H9 (cell line): ENCODE measurements at regions not wholly inside any gene's neighbourhood (a gene's known extent, or its start where the extent isn't known, plus 50 kb on each side); places are given as distances from the start of the nearest gene placed in this dataset.

Experiments used
- DNase-seq: peaks from one replicate; pipeline ENCODE4 v3.0.0-alpha.2; 2017
- H2AFZ ChIP-seq: one replicate; pipeline ENCODE4 v1.6.1; 2013; ENCODE audit warnings: mild to moderate bottlenecking, low read length, control low read depth, moderate library complexity
- H2AK5ac ChIP-seq: 2 replicates; pipeline ENCODE4 v1.6.1; 2013; ENCODE audit warnings: low read length, control low read depth, mixed read lengths; ENCODE audit not compliant: insufficient read length
- H2BK120ac ChIP-seq: one replicate; pipeline ENCODE4 v1.6.1; 2013; ENCODE audit warnings: low read depth, mild to moderate bottlenecking, low read length, control low read depth, inconsistent platforms; ENCODE audit not compliant: poor library complexity, severe bottlenecking
- H2BK12ac ChIP-seq: 2 replicates; pipeline ENCODE4 v1.6.1; 2013; ENCODE audit warnings: low read length, control low read depth, mixed read lengths, low read depth; ENCODE audit not compliant: insufficient read length
- H2BK15ac ChIP-seq: 2 replicates; pipeline ENCODE4 v1.6.1; 2013; ENCODE audit warnings: low read depth, low read length, control low read depth
- H2BK20ac ChIP-seq: one replicate; pipeline ENCODE4 v1.6.1; 2013; ENCODE audit warnings: low read depth, mild to moderate bottlenecking, low read length, control low read depth, inconsistent platforms; ENCODE audit not compliant: poor library complexity, severe bottlenecking
- H2BK5ac ChIP-seq: 2 replicates; pipeline ENCODE4 v1.6.1; 2013; ENCODE audit warnings: low read length, control low read depth, mixed read lengths; ENCODE audit not compliant: insufficient read length
- H3K14ac ChIP-seq: 2 replicates; pipeline ENCODE4 v1.6.1; 2013; ENCODE audit warnings: low read length, control low read depth; ENCODE audit not compliant: insufficient read depth
- H3K18ac ChIP-seq: 2 replicates; pipeline ENCODE4 v1.6.1; 2013; ENCODE audit warnings: low read depth, mild to moderate bottlenecking, mixed read lengths, low read length, control low read depth; ENCODE audit not compliant: insufficient read length
- H3K23ac ChIP-seq: 2 replicates; pipeline ENCODE4 v1.6.1; 2013; ENCODE audit warnings: low read length, control low read depth, mixed read lengths, low read depth; ENCODE audit not compliant: insufficient read length
- H3K23me2 ChIP-seq: 2 replicates; pipeline ENCODE4 v1.6.1; 2013; ENCODE audit warnings: low read depth, mild to moderate bottlenecking, mixed read lengths, low read length, control low read depth; ENCODE audit not compliant: insufficient read length, poor library complexity, severe bottlenecking
- H3K27ac ChIP-seq: 2 replicates; pipeline ENCODE4 v1.5.1; 2013; ENCODE audit warnings: low read length, control low read depth, mixed read lengths, low read depth; ENCODE audit not compliant: insufficient read length
- H3K27me3 ChIP-seq: 2 replicates; pipeline ENCODE4 v1.6.1; 2013; ENCODE audit warnings: low read length, control low read depth, inconsistent platforms; ENCODE audit not compliant: insufficient read depth
- H3K4ac ChIP-seq: 2 replicates; pipeline ENCODE4 v1.6.1; 2013; ENCODE audit warnings: low read depth, mild to moderate bottlenecking, control low read depth, inconsistent platforms, low read length, moderate library complexity
- H3K4me1 ChIP-seq: 2 replicates; pipeline ENCODE4 v1.6.1; 2013; ENCODE audit warnings: low read length, control low read depth, inconsistent platforms; ENCODE audit not compliant: insufficient read depth
- H3K4me2 ChIP-seq: 2 replicates; pipeline ENCODE4 v1.6.1; 2013; ENCODE audit warnings: low read length, control low read depth, mixed read lengths; ENCODE audit not compliant: insufficient read length, insufficient read depth
- H3K56ac ChIP-seq: 2 replicates; pipeline ENCODE4 v1.6.1; 2013; ENCODE audit warnings: low read depth, mild to moderate bottlenecking, mixed read lengths, low read length, control low read depth; ENCODE audit not compliant: insufficient read length
- H3K79me1 ChIP-seq: 2 replicates; pipeline ENCODE4 v1.6.1; 2013; ENCODE audit warnings: low read depth, mild to moderate bottlenecking, moderate library complexity, low read length, control low read depth, inconsistent platforms; ENCODE audit not compliant: insufficient read depth, poor library complexity, severe bottlenecking
- H3K79me2 ChIP-seq: 2 replicates; pipeline ENCODE4 v1.6.1; 2013; ENCODE audit warnings: low read length, control low read depth, inconsistent platforms; ENCODE audit not compliant: insufficient read depth
- H3K9ac ChIP-seq: 2 replicates; pipeline ENCODE4 v1.6.1; 2013; ENCODE audit warnings: low read length, control low read depth, mixed read lengths; ENCODE audit not compliant: insufficient read length; ENCODE audit errors: extremely low read depth
- H3K9me3 ChIP-seq: one replicate; pipeline ENCODE4 v1.6.1; 2013; ENCODE audit warnings: low read depth, low read length, inconsistent platforms; ENCODE audit not compliant: control insufficient read depth
- H3T11ph ChIP-seq: one replicate; pipeline ENCODE4 v1.6.1; 2013; ENCODE audit warnings: mild to moderate bottlenecking, low read length, control low read depth, inconsistent platforms
- H4K20me1 ChIP-seq: one replicate; pipeline ENCODE4 v1.6.1; 2013; ENCODE audit not compliant: control insufficient read depth, insufficient read length, insufficient read depth
- H4K5ac ChIP-seq: 2 replicates; pipeline ENCODE4 v1.6.1; 2013; ENCODE audit warnings: low read depth, mild to moderate bottlenecking, mixed read lengths, low read length, control low read depth; ENCODE audit not compliant: insufficient read length
- H4K8ac ChIP-seq: replicated peaks from 2 replicates; pipeline ENCODE4 v1.6.1; 2013; ENCODE audit warnings: low read length, control low read depth, mixed read lengths, low read depth; ENCODE audit not compliant: insufficient read length
- H4K91ac ChIP-seq: 2 replicates; pipeline ENCODE4 v1.6.1; 2013; ENCODE audit warnings: low read depth, mild to moderate bottlenecking, moderate library complexity, mixed read lengths, low read length, control low read depth; ENCODE audit not compliant: insufficient read length
- H3K27ac Mint-ChIP-seq, 3 experiments: 2 replicates in 2 of 3; 3 replicates in 1 of 3; pipeline ENCODE4 v1.8.0; 2020 to 2021; ENCODE audit warnings: mixed read lengths in 3 of 3, mild to moderate bottlenecking in 1 of 3, moderate library complexity in 1 of 3
- H3K27me3 Mint-ChIP-seq: 2 replicates; pipeline ENCODE4 v1.8.0; 2021; ENCODE audit warnings: low read depth, mild to moderate bottlenecking, moderate library complexity, mixed read lengths
- H3K36me3 Mint-ChIP-seq, 3 experiments: 2 replicates in 2 of 3; 3 replicates in 1 of 3; pipeline ENCODE4 v1.8.0; 2020 to 2021; ENCODE audit warnings: low read depth in 3 of 3, mixed read lengths in 3 of 3; ENCODE audit not compliant: insufficient read depth in 1 of 3
- H3K4me1 Mint-ChIP-seq, 2 experiments: 2 replicates each; pipeline ENCODE4 v1.8.0; 2020; ENCODE audit warnings: mixed read lengths in 2 of 2
- H3K4me3 Mint-ChIP-seq, 2 experiments: 2 replicates in 1 of 2; 3 replicates in 1 of 2; pipeline ENCODE4 v1.8.0; 2020 to 2021; ENCODE audit warnings: mild to moderate bottlenecking in 2 of 2, mixed read lengths in 2 of 2, moderate library complexity in 1 of 2
- H3K9me3 Mint-ChIP-seq, 2 experiments: 2 replicates in 1 of 2; 3 replicates in 1 of 2; pipeline ENCODE4 v1.8.0; 2020; ENCODE audit warnings: mild to moderate bottlenecking in 2 of 2, mixed read lengths in 2 of 2, moderate library complexity in 1 of 2
- CTCF ChIP-seq: fragments of 200-600 bp; sonication (generic); conservative IDR thresholded peaks from 3 replicates; pipeline ENCODE4 v1.8.0; 2021; ENCODE audit warnings: antibody characterized with exemption, mild to moderate bottlenecking
- WGBS: extraction: QIAGEN DNeasy Blood & Tissue Kit; methylation state at CpG from one replicate; pipeline ENCODE4 v1.1.7; 2013; ENCODE audit warnings: missing lambda C conversion rate, low lambda C conversion rate, mixed read lengths; ENCODE audit not compliant: insufficient read length; ENCODE audit errors: extremely low coverage; 5-methylcytosine and 5-hydroxymethylcytosine counted together

GRCh38 chr18:68467329-68467728 is 247.6 kb downstream of the TMX3 start:
- DNase-seq, result no peak
- no peak for TF ChIP-seq CTCF

More at GRCh38 chr18:68467329-68467728, 247.6 kb downstream of the TMX3 start:
- H2BK5ac ChIP-seq, result no peak overlapping the region
- H3T11ph ChIP-seq, result no peak overlapping the region
- H3K36me3 Mint-ChIP-seq, result no peaks in the 10 kb centered on the region
- H2BK20ac ChIP-seq, result no peak overlapping the region
- no peak overlapping the region for H2AK5ac ChIP-seq
- no peaks in the 10 kb centered on the region for H3K79me1 ChIP-seq
- no peaks in the 10 kb centered on the region for H3K9me3 ChIP-seq
- peaks cover 2% of the 10 kb centered on the region for H3K23me2 ChIP-seq
- H3K14ac ChIP-seq, result no peak overlapping the region
- no peak overlapping the region for H3K4ac ChIP-seq
- H4K20me1 ChIP-seq, result no peaks in the 10 kb centered on the region
- peaks cover 2% of the 10 kb centered on the region; the same call in 1 of the 2 replicates for H3K4me1 ChIP-seq
- peaks cover 6 to 8% of the 10 kb centered on the region in 2 experiments for H3K4me1 Mint-ChIP-seq
- no peak overlapping the region for H3K4me2 ChIP-seq
- no peak overlapping the region for H2BK120ac ChIP-seq
- H3K18ac ChIP-seq, result no peak overlapping the region
- no peak overlapping the region for H3K27ac Mint-ChIP-seq
- no peak overlapping the region for H3K9ac ChIP-seq
- no peak overlapping the region for H2AFZ ChIP-seq
- H4K8ac ChIP-seq, result no peak overlapping the region
- H4K5ac ChIP-seq, result no peak overlapping the region
- no peak overlapping the region for H3K27ac ChIP-seq
- no peak overlapping the region for H4K91ac ChIP-seq
- no peaks in the 10 kb centered on the region for H3K27me3 ChIP-seq
- H3K9me3 Mint-ChIP-seq, result no peaks in the 10 kb centered on the region; a peak in 1 of 5 replicates
- H3K79me2 ChIP-seq, result no peaks in the 10 kb centered on the region
- no peaks in the 10 kb centered on the region for H3K27me3 Mint-ChIP-seq
- H3K23ac ChIP-seq, result no peak overlapping the region
- no peak overlapping the region for H2BK12ac ChIP-seq
- H3K56ac ChIP-seq, result no peak overlapping the region
- no CpG with 5 or more reads among the region's 2 CpGs for WGBS
- no peak overlapping the region for H2BK15ac ChIP-seq
- H3K4me3 Mint-ChIP-seq, result no peak overlapping the region
